Neural progenitor cell (in vitro differentiated cells): ENCODE measurements at regions not wholly inside any gene's neighbourhood (a gene's known extent, or its start where the extent isn't known, plus 50 kb on each side); places are given as distances from the start of the nearest gene placed in this dataset.

ENCODE experiments used
- DNase-seq: peaks from one replicate; pipeline ENCODE4 v3.0.0-alpha.2; 2016; ENCODE audit warnings: low spot score
- H2AFZ ChIP-seq: fragments of 200-600 bp; sonication (generic); replicated peaks from 2 replicates; pipeline ENCODE4 v1.6.1; 2016; ENCODE audit warnings: antibody characterized with exemption
- H3F3A ChIP-seq: fragments of 200-600 bp; sonication (generic); 2 replicates; pipeline ENCODE4 v1.6.1; 2016; ENCODE audit warnings: antibody characterized with exemption, low read depth
- H3K27ac ChIP-seq: fragments of 200-600 bp; sonication (generic); 2 replicates; pipeline ENCODE4 v1.5.1; 2016; ENCODE audit warnings: mild to moderate bottlenecking
- H3K27me3 ChIP-seq: fragments of 200-600 bp; sonication (generic); 2 replicates; pipeline ENCODE4 v1.6.1; 2016; ENCODE audit warnings: mild to moderate bottlenecking, moderate library complexity
- H3K36me3 ChIP-seq: fragments of 200-600 bp; sonication (generic); 2 replicates; pipeline ENCODE4 v1.5.1; 2016
- H3K4me1 ChIP-seq: fragments of 200-600 bp; sonication (generic); 2 replicates; pipeline ENCODE4 v1.6.1; 2016; ENCODE audit warnings: mixed run types
- H3K4me2 ChIP-seq: fragments of 200-600 bp; sonication (generic); 2 replicates; pipeline ENCODE4 v1.6.1; 2016
- H3K4me3 ChIP-seq: fragments of 200-600 bp; sonication (generic); 2 replicates; pipeline ENCODE4 v1.5.1; 2016
- H3K79me2 ChIP-seq: fragments of 200-600 bp; sonication (generic); 2 replicates; pipeline ENCODE4 v1.6.1; 2016; ENCODE audit warnings: low read depth
- H3K9ac ChIP-seq: fragments of 200-600 bp; sonication (generic); 2 replicates; pipeline ENCODE4 v1.6.1; 2016
- H3K9me3 ChIP-seq: fragments of 200-600 bp; sonication (generic); 2 replicates; pipeline ENCODE4 v1.5.1; 2016; ENCODE audit warnings: low read depth
- H4K20me1 ChIP-seq: fragments of 200-600 bp; sonication (generic); 2 replicates; pipeline ENCODE4 v1.6.1; 2016; ENCODE audit warnings: low read depth
- H3K27ac Mint-ChIP-seq: 3 replicates; pipeline ENCODE4 v1.8.0; 2021; ENCODE audit warnings: mixed read lengths
- H3K27me3 Mint-ChIP-seq: 2 replicates; pipeline ENCODE4 v1.8.0; 2022; ENCODE audit warnings: low read depth, mild to moderate bottlenecking, inconsistent platforms, moderate library complexity, mixed read lengths; ENCODE audit not compliant: insufficient read depth
- H3K36me3 Mint-ChIP-seq: 3 replicates; pipeline ENCODE4 v1.8.0; 2021; ENCODE audit warnings: mixed read lengths
- H3K4me1 Mint-ChIP-seq: 3 replicates; pipeline ENCODE4 v1.8.0; 2021; ENCODE audit warnings: mixed read lengths
- H3K4me3 Mint-ChIP-seq: 3 replicates; pipeline ENCODE4 v1.8.0; 2021; ENCODE audit warnings: mild to moderate bottlenecking, moderate library complexity, mixed read lengths
- H3K9me3 Mint-ChIP-seq: 3 replicates; pipeline ENCODE4 v1.8.0; 2020; ENCODE audit warnings: mixed read lengths
- CTCF ChIP-seq: fragments of 200-600 bp; sonication (generic); IDR thresholded peaks from 2 replicates; pipeline ENCODE4 v1.5.1; 2017; ENCODE audit warnings: antibody characterized with exemption, mild to moderate bottlenecking
- EZH2 ChIP-seq: fragments of 200-600 bp; sonication (generic); IDR thresholded peaks from 2 replicates; pipeline ENCODE4 v1.6.1; 2017; ENCODE audit warnings: antibody characterized with exemption, mild to moderate bottlenecking, moderate library complexity
- EZH2phosphoT487 ChIP-seq: fragments of 200-600 bp; sonication (generic); IDR thresholded peaks from 2 replicates; pipeline ENCODE4 v1.6.1; 2017; ENCODE audit warnings: antibody characterized with exemption

DNA sequence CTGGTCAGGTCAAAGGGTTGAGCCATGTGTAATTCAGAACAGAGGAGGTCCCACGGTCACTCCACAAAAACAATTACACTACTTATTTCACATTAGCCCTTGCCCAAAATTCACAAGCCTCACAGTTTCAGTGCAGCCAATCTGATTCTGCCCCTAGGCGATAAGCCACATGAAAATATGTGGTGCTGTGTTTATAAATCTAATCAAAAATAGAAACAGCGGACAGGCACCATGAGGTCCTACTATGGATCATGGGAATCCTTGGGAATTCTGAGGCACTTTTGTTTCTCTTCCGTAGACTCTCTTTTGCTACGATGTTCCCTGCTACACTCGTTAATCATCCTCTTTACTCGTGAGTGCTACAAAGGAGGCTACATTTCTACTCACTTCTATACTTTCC is 476.1 kb downstream of the TFAP2A start:
- no peaks in the 10 kb centered on the region for H4K20me1 ChIP-seq
- H2AFZ ChIP-seq = peak overlapping the region; percentile 63
- no peaks in the 10 kb centered on the region for H3K79me2 ChIP-seq
- Mint-ChIP-seq H3K27ac (no peak overlapping the region), H3K4me3 (no peak overlapping the region), H3K9me3 (peaks cover 2% of the 10 kb centered on the region), H3K36me3 (no peaks in the 10 kb centered on the region), H3K27me3 (peaks cover 2% of the 10 kb centered on the region), H3K4me1 (peaks cover 20% of the 10 kb centered on the region)
- no peaks in the 10 kb centered on the region for H3K27me3 ChIP-seq
- H3K27ac ChIP-seq = no peak overlapping the region
- no peaks in the 10 kb centered on the region for H3F3A ChIP-seq
- H3K9ac ChIP-seq = no peak overlapping the region
- H3K4me1 ChIP-seq = peaks cover 27% of the 10 kb centered on the region
- peak; percentile 27 for DNase-seq
- no peaks in the 10 kb centered on the region for H3K9me3 ChIP-seq
- no peak overlapping the region for H3K4me2 ChIP-seq
- H3K4me3 ChIP-seq = no peak overlapping the region
- TF ChIP-seq EZH2 = no peak
- no peak for TF ChIP-seq CTCF
- TF ChIP-seq EZH2phosphoT487 = no peak
- H3K36me3 ChIP-seq = no peaks in the 10 kb centered on the region

DNA sequence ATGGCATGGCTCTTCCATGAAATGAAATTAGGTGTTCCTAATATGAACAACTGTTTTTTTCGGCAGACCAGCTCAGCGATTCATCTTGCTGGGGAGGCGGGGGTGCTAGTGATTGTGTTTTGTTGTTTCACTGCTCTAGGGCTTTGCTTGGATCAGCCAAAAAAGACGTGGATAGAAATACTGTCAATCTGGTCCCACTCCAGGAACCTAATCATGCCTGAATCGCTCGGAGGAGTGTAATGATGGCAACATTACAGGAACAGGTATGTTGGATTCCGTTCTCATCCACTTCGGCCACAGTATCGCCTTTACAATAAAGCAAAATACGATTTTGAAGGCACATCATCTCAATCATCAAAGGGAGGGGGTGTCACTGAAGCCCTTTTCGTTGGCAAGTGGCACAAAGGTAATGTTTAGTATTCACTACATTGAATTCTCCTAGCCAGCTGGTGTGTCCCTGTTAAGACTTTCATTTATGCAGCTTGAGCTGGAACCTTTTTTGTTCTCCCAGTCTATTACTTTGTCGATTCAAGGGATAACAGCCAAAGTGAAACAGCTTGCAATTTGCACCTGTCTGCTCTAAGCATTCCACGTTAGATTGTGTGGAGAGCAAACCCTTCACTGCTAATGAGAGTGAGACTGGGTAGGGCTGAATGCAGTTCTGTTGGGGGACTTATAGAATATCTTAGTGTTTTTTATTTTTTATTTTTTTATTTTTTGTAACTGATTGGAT is 477.7 kb downstream of the TFAP2A start:
- Histone ChIP-seq H3K27me3 (no peaks in the 10 kb centered on the region), H3K27ac (no peak overlapping the region), H3K36me3 (no peaks in the 10 kb centered on the region), H3K9ac (no peak overlapping the region), H2AFZ (peak overlapping the region; percentile 30), H3F3A (no peaks in the 10 kb centered on the region), H3K4me3 (no peak overlapping the region), H3K4me2 (no peak overlapping the region), H3K79me2 (no peaks in the 10 kb centered on the region), H3K4me1 (peaks cover 27% of the 10 kb centered on the region), H3K9me3 (no peaks in the 10 kb centered on the region), H4K20me1 (no peaks in the 10 kb centered on the region)
- peaks cover 2% of the 10 kb centered on the region for H3K9me3 Mint-ChIP-seq
- peaks cover 20% of the 10 kb centered on the region for H3K4me1 Mint-ChIP-seq
- DNase-seq = peak; percentile 38
- no peaks in the 10 kb centered on the region for H3K27me3 Mint-ChIP-seq
- no peak overlapping the region for H3K27ac Mint-ChIP-seq
- no peak for TF ChIP-seq EZH2phosphoT487
- no peak for TF ChIP-seq EZH2
- no peak overlapping the region for H3K4me3 Mint-ChIP-seq
- no peaks in the 10 kb centered on the region for H3K36me3 Mint-ChIP-seq

DNA sequence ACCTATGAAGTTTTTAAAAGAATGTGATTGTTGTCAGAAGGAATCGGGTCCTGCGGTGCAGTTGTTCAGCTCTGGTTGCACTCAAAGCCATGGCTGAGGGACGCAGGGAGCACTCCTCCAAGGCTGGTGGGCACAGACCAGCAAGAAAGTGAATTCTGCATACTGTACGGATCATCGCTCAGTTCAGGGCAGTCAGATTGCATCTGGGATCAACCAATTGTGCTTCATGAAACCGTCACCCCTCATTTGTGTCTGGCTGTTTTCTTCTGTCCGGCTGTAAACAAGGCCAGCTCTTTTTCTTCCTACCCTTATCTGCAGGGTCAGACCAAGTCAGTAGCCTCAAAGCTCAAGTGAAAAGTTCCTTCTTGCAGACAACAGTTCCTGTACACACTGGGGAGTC is 478.3 kb downstream of the TFAP2A start:
- Histone ChIP-seq H3K4me1 (peaks cover 27% of the 10 kb centered on the region), H2AFZ (peak overlapping the region; percentile 30), H3K27ac (no peak overlapping the region), H4K20me1 (no peaks in the 10 kb centered on the region), H3F3A (no peaks in the 10 kb centered on the region), H3K9ac (no peak overlapping the region), H3K36me3 (no peaks in the 10 kb centered on the region), H3K4me3 (no peak overlapping the region), H3K79me2 (no peaks in the 10 kb centered on the region), H3K4me2 (no peak overlapping the region), H3K9me3 (no peaks in the 10 kb centered on the region), H3K27me3 (no peaks in the 10 kb centered on the region)
- Mint-ChIP-seq H3K27ac (no peak overlapping the region), H3K9me3 (peaks cover 2% of the 10 kb centered on the region), H3K36me3 (no peaks in the 10 kb centered on the region), H3K27me3 (no peaks in the 10 kb centered on the region), H3K4me1 (peaks cover 20% of the 10 kb centered on the region), H3K4me3 (no peak overlapping the region)
- TF ChIP-seq EZH2 (no peak), EZH2phosphoT487 (no peak), CTCF (no peak)
- no peak for DNase-seq

DNA sequence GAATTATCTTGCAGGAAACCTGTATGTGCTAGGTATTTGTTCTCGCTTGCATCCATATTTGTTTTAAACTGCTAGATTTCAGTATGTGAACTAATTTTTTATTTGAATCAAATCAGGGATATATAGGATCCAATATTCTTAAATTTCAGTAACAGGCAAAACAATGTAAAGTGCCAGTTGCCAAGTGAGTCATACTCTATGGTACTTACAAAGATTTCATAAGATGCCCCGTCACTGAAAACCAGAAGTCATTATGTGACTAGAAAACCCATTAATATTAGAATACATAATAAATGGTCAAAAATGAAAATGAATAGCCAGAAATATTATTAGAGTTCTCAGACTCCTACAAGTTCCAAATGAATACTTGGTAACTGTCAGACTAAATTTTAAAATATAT is 481.2 kb downstream of the TFAP2A start:
- Histone ChIP-seq H3K9ac (no peak overlapping the region), H3K27ac (no peak overlapping the region), H3K79me2 (no peaks in the 10 kb centered on the region), H3K36me3 (no peaks in the 10 kb centered on the region), H4K20me1 (no peaks in the 10 kb centered on the region), H3K9me3 (no peaks in the 10 kb centered on the region), H3K4me2 (no peak overlapping the region), H2AFZ (no peak overlapping the region), H3F3A (no peaks in the 10 kb centered on the region), H3K27me3 (no peaks in the 10 kb centered on the region), H3K4me1 (peaks cover 23% of the 10 kb centered on the region), H3K4me3 (no peak overlapping the region)
- TF ChIP-seq CTCF (no peak), EZH2 (no peak), EZH2phosphoT487 (no peak)
- Mint-ChIP-seq H3K27ac (no peak overlapping the region), H3K4me3 (no peak overlapping the region), H3K9me3 (peaks cover 8% of the 10 kb centered on the region), H3K36me3 (no peaks in the 10 kb centered on the region), H3K27me3 (peaks cover 3% of the 10 kb centered on the region), H3K4me1 (peaks cover 14% of the 10 kb centered on the region)
- no peak for DNase-seq
